GM21367 (cell line): ENCODE measurements at regions not wholly inside any gene's neighbourhood (a gene's known extent, or its start where the extent isn't known, plus 50 kb on each side); places are given as distances from the start of the nearest gene placed in this dataset.

ENCODE experiments used
- ATAC-seq: cut with Tn5 transposase; IDR thresholded peaks from one replicate; pipeline ENCODE4 v1.9.1; 2021; ENCODE audit not compliant: unreplicated experiment

GRCh38 chr1:184919892-184920291 lies 54.4 kb downstream of the NIBAN1 start:
- ATAC-seq: no peak

- no peak for ATAC-seq
These were observed 58.7 kb downstream of the NIBAN1 start for GRCh38 chr1:184915463-184916090.

DNA sequence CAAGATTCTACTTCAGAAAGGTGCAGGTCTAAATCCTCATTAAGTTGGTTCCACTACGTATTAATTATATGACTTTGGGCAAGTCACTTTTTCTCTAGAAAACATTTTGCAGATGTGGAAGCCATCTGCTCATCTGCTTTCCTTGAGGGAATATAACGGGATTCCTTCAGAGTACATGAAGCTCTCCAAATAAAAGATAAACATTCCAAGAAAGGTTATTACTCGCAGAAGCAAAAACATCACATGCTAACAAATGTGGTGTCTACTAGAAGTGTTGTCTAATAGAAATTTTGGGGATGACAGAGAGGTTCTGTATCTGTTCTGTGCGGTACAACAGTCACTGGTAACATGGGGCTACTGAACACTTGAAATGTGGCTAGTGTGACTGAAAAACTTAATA lies 60.2 kb downstream of the NIBAN1 start:
- no peak for ATAC-seq

DNA sequence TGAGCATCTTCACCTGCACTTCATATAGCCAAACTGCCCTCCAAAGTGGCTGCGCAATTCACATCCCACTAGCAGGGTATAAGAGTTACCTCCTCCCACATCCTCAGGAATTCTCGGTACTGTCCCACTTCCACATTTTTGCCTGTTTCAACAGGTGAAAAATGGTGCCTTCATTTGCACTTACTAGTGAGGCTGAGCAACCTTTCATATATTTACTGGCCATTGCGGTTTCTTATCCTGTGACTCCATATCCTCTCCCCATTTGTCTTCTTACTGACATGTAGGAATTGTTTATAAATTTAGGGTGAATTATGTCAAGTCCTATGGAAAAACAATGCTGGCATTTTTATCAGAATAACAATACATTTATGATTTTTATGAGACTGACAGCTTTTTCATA lies 61.9 kb downstream of the NIBAN1 start:
- no peak for ATAC-seq

GRCh38 chr1:184911830-184912229 lies 62.5 kb downstream of the NIBAN1 start:
- no peak for ATAC-seq

DNA sequence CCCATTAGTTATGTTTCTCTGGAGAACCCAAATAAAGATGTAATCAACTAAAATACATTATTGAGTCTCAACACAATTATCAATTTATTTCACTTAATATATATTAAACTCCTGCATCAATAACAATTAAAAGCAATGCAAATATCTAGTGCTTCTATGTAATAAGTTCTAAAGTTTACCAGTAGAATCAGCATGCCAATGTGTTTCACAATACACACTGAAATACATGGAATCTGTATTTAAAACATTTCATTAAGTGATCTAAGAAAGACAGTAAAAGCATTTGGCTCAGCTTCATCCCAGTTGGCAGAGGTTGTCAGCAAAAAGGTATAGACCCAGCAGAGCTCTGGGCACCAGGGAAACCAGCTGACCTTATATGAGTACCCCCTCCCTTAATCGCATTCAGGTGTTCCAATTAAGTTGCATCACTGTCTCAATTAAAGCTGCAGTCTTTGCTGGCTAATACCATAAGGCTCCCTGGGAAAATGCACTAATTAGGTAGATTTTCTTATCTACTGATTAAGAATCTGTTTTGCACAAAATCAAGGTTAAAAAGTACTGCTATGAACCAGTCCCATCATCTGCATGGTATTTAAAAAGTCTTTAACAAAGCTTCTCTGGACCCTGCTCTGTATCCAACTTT lies 63.1 kb downstream of the NIBAN1 start:
- no peak for ATAC-seq

DNA sequence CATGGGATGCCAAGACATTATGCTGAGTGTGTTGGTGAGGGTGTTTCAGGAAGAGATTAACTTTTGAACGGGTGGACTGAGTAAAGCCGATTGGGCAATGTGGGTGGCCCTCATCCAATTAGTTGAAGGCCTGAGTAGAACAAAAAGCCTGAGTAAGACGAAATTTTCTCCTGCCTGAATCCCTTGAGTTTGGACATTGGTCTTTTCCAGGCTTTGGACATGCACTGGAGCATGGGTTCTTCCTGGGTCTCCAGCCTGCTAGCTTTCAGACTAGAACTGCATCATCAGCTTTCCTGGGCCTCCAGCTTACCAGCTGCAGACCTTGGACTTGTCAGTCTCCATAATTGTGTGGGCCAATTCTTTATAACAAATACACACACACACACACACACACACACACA lies 63.6 kb downstream of the NIBAN1 start:
- no peak for ATAC-seq

GRCh38 chr1:184910005-184910404 lies 64.3 kb downstream of the NIBAN1 start:
- no peak for ATAC-seq

DNA sequence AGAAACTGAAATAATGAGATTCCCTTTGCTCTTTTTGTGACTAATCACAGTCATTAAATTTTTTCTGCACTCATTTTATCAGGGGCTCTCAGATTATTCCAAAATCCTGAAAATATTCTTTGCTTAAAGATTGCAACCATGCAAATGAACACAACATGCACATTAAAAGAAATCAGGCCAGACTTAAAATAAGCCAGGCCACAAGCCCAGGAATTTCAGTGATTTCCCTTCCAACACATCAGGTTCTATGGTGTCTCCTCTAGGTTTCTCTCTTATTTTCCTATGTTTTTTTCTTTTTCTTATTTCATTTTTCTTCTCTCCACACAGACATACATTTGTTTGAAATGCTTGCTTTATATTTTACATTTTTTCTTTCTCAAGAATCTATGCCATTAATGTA lies 65.3 kb downstream of the NIBAN1 start:
- ATAC-seq: no peak

GRCh38 chr1:184908506-184908905 lies 65.8 kb downstream of the NIBAN1 start:
- no peak for ATAC-seq

DNA sequence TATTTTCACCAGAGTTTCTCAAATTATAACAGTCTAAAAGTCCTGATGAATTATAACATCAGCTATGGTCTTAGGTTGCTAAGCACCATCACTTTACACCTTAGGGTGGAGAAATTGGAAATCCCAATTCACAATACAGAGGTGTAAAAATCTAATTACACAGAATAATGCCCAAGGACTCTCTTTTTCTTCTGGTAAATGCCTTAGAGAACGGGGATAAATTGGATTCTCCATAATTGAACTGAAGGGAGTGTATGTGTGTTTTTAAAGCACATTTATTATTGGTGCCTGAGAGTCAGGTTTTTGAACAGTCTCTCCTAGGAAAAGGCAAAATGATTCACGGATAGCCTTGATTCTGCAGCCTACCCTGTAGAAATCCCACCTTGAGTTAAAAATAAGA lies 66.8 kb downstream of the NIBAN1 start:
- no peak for ATAC-seq

GRCh38 chr1:184906761-184907160 lies 67.5 kb downstream of the NIBAN1 start:
- ATAC-seq: no peak

- ATAC-seq: peak; percentile 4
These were observed 68.5 kb downstream of the NIBAN1 start for GRCh38 chr1:184905601-184906322.

DNA sequence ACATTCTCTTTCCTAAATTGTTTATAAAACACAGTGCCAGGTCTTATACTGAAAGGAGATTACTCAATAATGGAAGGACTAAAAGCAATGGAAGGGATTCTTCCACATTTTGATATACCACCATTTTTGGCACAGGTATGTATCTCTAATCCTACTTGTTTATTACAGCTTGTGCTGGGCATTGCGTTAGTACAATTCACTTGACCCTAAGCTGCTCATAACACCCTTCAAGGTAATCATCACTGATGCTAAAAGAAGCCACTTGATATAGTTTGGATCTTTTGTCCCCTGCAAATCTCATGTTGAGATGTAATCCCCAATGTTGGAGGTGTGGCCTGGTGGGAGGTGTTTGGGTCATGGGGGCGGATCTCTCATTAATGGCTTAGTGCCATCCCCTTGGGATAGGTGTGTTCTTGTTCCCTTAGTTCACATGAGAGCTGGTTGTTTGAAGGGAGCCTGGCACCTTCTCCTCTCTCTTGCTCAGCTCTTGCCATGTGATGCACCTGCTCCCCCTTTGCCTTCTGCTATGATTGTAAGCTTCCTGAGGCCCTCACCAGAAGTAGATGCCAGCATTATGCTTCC lies 71.1 kb downstream of the NIBAN1 start:
- no peak for ATAC-seq

DNA sequence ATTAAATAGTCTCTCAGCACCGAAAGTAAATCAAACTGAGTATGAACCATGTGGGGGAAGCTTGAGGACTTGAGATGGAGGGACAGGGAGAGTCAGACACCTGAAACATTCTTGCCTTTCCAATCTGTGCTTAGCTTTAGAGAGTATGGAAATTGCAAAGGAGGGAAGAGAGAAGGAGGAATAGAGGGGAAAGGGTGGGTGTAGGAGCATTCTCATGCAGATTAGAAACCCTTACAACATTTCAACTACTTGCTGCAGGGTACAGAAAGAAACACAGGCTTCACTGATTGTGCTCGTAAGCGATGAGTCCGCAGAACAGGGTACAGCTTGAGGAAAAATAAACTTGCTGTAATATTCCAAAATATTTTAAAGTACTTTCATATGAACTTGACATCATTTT lies 73.8 kb downstream of the NIBAN1 start:
- no peak for ATAC-seq

- ATAC-seq: no peak
These were observed 78.3 kb downstream of the NIBAN1 start for GRCh38 chr1:184896000-184896399.

GRCh38 chr1:184895086-184895485 lies 79.2 kb downstream of the NIBAN1 start:
- no peak for ATAC-seq

- no peak for ATAC-seq
These were observed 80.6 kb downstream of the NIBAN1 start for GRCh38 chr1:184893695-184894094.

- peak; percentile 68 for ATAC-seq
These were observed 82.2 kb downstream of the NIBAN1 start for GRCh38 chr1:184892116-184892515.

- no peak for ATAC-seq
These were observed 82.9 kb downstream of the NIBAN1 start for GRCh38 chr1:184891440-184891839.

DNA sequence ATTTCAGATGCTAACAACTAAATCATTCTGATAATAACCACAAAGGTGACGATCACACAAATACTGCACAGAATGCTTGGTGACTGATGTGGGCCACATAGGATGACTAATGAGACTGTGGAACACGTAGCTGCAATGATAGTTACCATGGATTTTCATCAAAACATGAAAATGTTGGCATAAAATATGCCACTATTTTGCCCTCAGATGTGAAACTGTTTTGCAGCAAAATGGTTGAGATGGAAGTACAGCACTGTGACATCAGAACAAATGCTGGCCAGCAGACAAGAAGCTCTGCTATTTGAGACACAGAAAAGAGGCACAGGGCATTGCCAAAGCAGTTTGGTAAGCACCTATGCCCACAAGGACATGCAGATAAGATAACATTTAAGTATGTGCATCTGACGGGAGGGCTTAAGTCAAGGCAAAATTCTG lies 83.8 kb downstream of the NIBAN1 start:
- ATAC-seq: no peak

- ATAC-seq: no peak
These were observed 84.4 kb downstream of the NIBAN1 start for GRCh38 chr1:184889902-184890301.
